ENCODE measurements at regions not wholly inside any gene's neighbourhood (a gene's known extent, or its start where the extent isn't known, plus 50 kb on each side); places are given as distances from the start of the nearest gene placed in this dataset.

GRCh38 chr6:40735521-40735920 lies 148.4 kb upstream of the LRFN2 start:
- TF ChIP-seq CTCF (IDR thresholded peaks at IDR 0.05; ENCODE audit: low read depth, low read length, poor library complexity, severe bottlenecking) (no peak), EZH2phosphoT487 (IDR thresholded peaks at IDR 0.05; ENCODE audit: borderline replicate concordance, low read length) (no peak)

Measured in DOHH2 (cell line).